ENCODE measurements at regions not wholly inside any gene's neighbourhood (a gene's known extent, or its start where the extent isn't known, plus 50 kb on each side); places are given as distances from the start of the nearest gene placed in this dataset.
A peak's percentile ranks its signal among the peaks of the same experiment; 100 is the strongest.

GRCh38 chr7:34382166-34382893, 275.7 kb upstream of the NPSR1 start:
- Histone ChIP-seq H3K36me3 (ENCODE audit: insufficient read depth, low read length) (no peaks in the 10 kb centered on the region), H3K79me2 (ENCODE audit: control insufficient read depth, insufficient read depth, low read length, unreplicated experiment) (no peaks in the 10 kb centered on the region), H3K4me1 (ENCODE audit: control insufficient read depth, insufficient read depth, low read length, unreplicated experiment) (no peaks in the 10 kb centered on the region), H3K27me3 (ENCODE audit: insufficient read depth, low read length) (no peaks in the 10 kb centered on the region), H2AFZ (ENCODE audit: low read length, unreplicated experiment) (no peak overlapping the region), H3K27ac (ENCODE audit: low read depth, low read length) (no peak overlapping the region), H3K4me3 (ENCODE audit: low read depth, low read length) (no peak overlapping the region)

- H3K27ac ChIP-seq (ENCODE audit: low read depth, low read length): no peak overlapping the region
- H3K4me3 ChIP-seq (ENCODE audit: low read depth, low read length): no peak overlapping the region
- no peaks in the 10 kb centered on the region for H3K36me3 ChIP-seq (ENCODE audit: insufficient read depth, low read length)
- H3K4me1 ChIP-seq (ENCODE audit: control insufficient read depth, insufficient read depth, low read length, unreplicated experiment): no peaks in the 10 kb centered on the region
- no peaks in the 10 kb centered on the region for H3K79me2 ChIP-seq (ENCODE audit: control insufficient read depth, insufficient read depth, low read length, unreplicated experiment)
- H3K27me3 ChIP-seq (ENCODE audit: insufficient read depth, low read length): 0 out of 2 replicates have a peak, but pooled peaks cover 4% of the 10 kb centered on the region
- H2AFZ ChIP-seq (ENCODE audit: low read length, unreplicated experiment): peak overlapping the region; percentile 3
These were observed 272.6 kb upstream of the NPSR1 start for GRCh38 chr7:34385384-34385783.

GRCh38 chr7:34389332-34390078, 268.5 kb upstream of the NPSR1 start:
- Histone ChIP-seq H3K27ac (ENCODE audit: low read depth, low read length) (no peak overlapping the region), H3K27me3 (ENCODE audit: insufficient read depth, low read length) (0 out of 2 replicates have a peak, but pooled peaks cover 4% of the 10 kb centered on the region), H3K79me2 (ENCODE audit: control insufficient read depth, insufficient read depth, low read length, unreplicated experiment) (no peaks in the 10 kb centered on the region), H2AFZ (ENCODE audit: low read length, unreplicated experiment) (no peak overlapping the region), H3K4me1 (ENCODE audit: control insufficient read depth, insufficient read depth, low read length, unreplicated experiment) (no peaks in the 10 kb centered on the region), H3K36me3 (ENCODE audit: insufficient read depth, low read length) (no peaks in the 10 kb centered on the region), H3K4me3 (ENCODE audit: low read depth, low read length) (no peak overlapping the region)

GRCh38 chr7:34390103-34390502, 267.9 kb upstream of the NPSR1 start:
- Histone ChIP-seq H3K4me1 (ENCODE audit: control insufficient read depth, insufficient read depth, low read length, unreplicated experiment) (no peaks in the 10 kb centered on the region), H3K27ac (ENCODE audit: low read depth, low read length) (no peak overlapping the region), H2AFZ (ENCODE audit: low read length, unreplicated experiment) (no peak overlapping the region), H3K36me3 (ENCODE audit: insufficient read depth, low read length) (no peaks in the 10 kb centered on the region), H3K4me3 (ENCODE audit: low read depth, low read length) (no peak overlapping the region), H3K79me2 (ENCODE audit: control insufficient read depth, insufficient read depth, low read length, unreplicated experiment) (no peaks in the 10 kb centered on the region), H3K27me3 (ENCODE audit: insufficient read depth, low read length) (0 out of 2 replicates have a peak, but pooled peaks cover 4% of the 10 kb centered on the region)

- Histone ChIP-seq H2AFZ (ENCODE audit: low read length, unreplicated experiment) (no peak overlapping the region), H3K36me3 (ENCODE audit: insufficient read depth, low read length) (no peaks in the 10 kb centered on the region), H3K79me2 (ENCODE audit: control insufficient read depth, insufficient read depth, low read length, unreplicated experiment) (no peaks in the 10 kb centered on the region), H3K4me1 (ENCODE audit: control insufficient read depth, insufficient read depth, low read length, unreplicated experiment) (no peaks in the 10 kb centered on the region), H3K4me3 (ENCODE audit: low read depth, low read length) (no peak overlapping the region), H3K27me3 (ENCODE audit: insufficient read depth, low read length) (peaks cover 4% of the 10 kb centered on the region; the same call in 1 of the 2 replicates), H3K27ac (ENCODE audit: low read depth, low read length) (no peak overlapping the region)
These were observed 265.0 kb upstream of the NPSR1 start for GRCh38 chr7:34392972-34393371.

GRCh38 chr7:34396437-34397064, 261.5 kb upstream of the NPSR1 start:
- Histone ChIP-seq H3K27me3 (ENCODE audit: insufficient read depth, low read length) (no peaks in the 10 kb centered on the region; the same call in 1 of the 2 replicates), H3K4me1 (ENCODE audit: control insufficient read depth, insufficient read depth, low read length, unreplicated experiment) (no peaks in the 10 kb centered on the region), H3K36me3 (ENCODE audit: insufficient read depth, low read length) (no peaks in the 10 kb centered on the region), H3K79me2 (ENCODE audit: control insufficient read depth, insufficient read depth, low read length, unreplicated experiment) (no peaks in the 10 kb centered on the region), H2AFZ (ENCODE audit: low read length, unreplicated experiment) (no peak overlapping the region), H3K4me3 (ENCODE audit: low read depth, low read length) (no peak overlapping the region), H3K27ac (ENCODE audit: low read depth, low read length) (no peak overlapping the region)

- Histone ChIP-seq H3K4me3 (ENCODE audit: low read depth, low read length) (no peak overlapping the region), H3K27ac (ENCODE audit: low read depth, low read length) (no peak overlapping the region), H3K27me3 (ENCODE audit: insufficient read depth, low read length) (peaks cover 23% of the 10 kb centered on the region), H2AFZ (ENCODE audit: low read length, unreplicated experiment) (no peak overlapping the region), H3K36me3 (ENCODE audit: insufficient read depth, low read length) (no peaks in the 10 kb centered on the region), H3K79me2 (ENCODE audit: control insufficient read depth, insufficient read depth, low read length, unreplicated experiment) (no peaks in the 10 kb centered on the region), H3K4me1 (ENCODE audit: control insufficient read depth, insufficient read depth, low read length, unreplicated experiment) (no peaks in the 10 kb centered on the region)
These were observed 256.2 kb upstream of the NPSR1 start for GRCh38 chr7:34401776-34402175.

GRCh38 chr7:34406848-34407530, 251.0 kb upstream of the NPSR1 start:
- H3K27ac ChIP-seq (ENCODE audit: low read depth, low read length): no peak overlapping the region
- H2AFZ ChIP-seq (ENCODE audit: low read length, unreplicated experiment): no peak overlapping the region
- H3K4me1 ChIP-seq (ENCODE audit: control insufficient read depth, insufficient read depth, low read length, unreplicated experiment): no peaks in the 10 kb centered on the region
- peaks cover 27% of the 10 kb centered on the region for H3K27me3 ChIP-seq (ENCODE audit: insufficient read depth, low read length)
- H3K36me3 ChIP-seq (ENCODE audit: insufficient read depth, low read length): no peaks in the 10 kb centered on the region
- no peaks in the 10 kb centered on the region for H3K79me2 ChIP-seq (ENCODE audit: control insufficient read depth, insufficient read depth, low read length, unreplicated experiment)
- H3K4me3 ChIP-seq (ENCODE audit: low read depth, low read length): no peak overlapping the region

- Histone ChIP-seq H2AFZ (ENCODE audit: low read length, unreplicated experiment) (no peak overlapping the region), H3K4me3 (ENCODE audit: low read depth, low read length) (no peak overlapping the region), H3K36me3 (ENCODE audit: insufficient read depth, low read length) (no peaks in the 10 kb centered on the region)
These were observed 250.4 kb upstream of the NPSR1 start for GRCh38 chr7:34407586-34407985.

GRCh38 chr7:34417781-34418180, 240.2 kb upstream of the NPSR1 start:
- H3K79me2 ChIP-seq (ENCODE audit: control insufficient read depth, insufficient read depth, low read length, unreplicated experiment): no peaks in the 10 kb centered on the region
- no peak overlapping the region for H3K27ac ChIP-seq (ENCODE audit: low read depth, low read length)
- no peak overlapping the region for H2AFZ ChIP-seq (ENCODE audit: low read length, unreplicated experiment)
- H3K27me3 ChIP-seq (ENCODE audit: insufficient read depth, low read length): no peaks in the 10 kb centered on the region; the same call in 1 of the 2 replicates
- H3K4me1 ChIP-seq (ENCODE audit: control insufficient read depth, insufficient read depth, low read length, unreplicated experiment): peaks cover 8% of the 10 kb centered on the region
- no peak overlapping the region for H3K4me3 ChIP-seq (ENCODE audit: low read depth, low read length)
- H3K36me3 ChIP-seq (ENCODE audit: insufficient read depth, low read length): no peaks in the 10 kb centered on the region

More at GRCh38 chr7:34407586-34407985, 250.4 kb upstream of the NPSR1 start:
- peaks cover 27% of the 10 kb centered on the region for H3K27me3 ChIP-seq (ENCODE audit: insufficient read depth, low read length)
- no peaks in the 10 kb centered on the region for H3K4me1 ChIP-seq (ENCODE audit: control insufficient read depth, insufficient read depth, low read length, unreplicated experiment)
- H3K79me2 ChIP-seq (ENCODE audit: control insufficient read depth, insufficient read depth, low read length, unreplicated experiment): no peaks in the 10 kb centered on the region
- no peak overlapping the region for H3K27ac ChIP-seq (ENCODE audit: low read depth, low read length)

Data from ACC112 (cell line).